HCT116 (cell line): ENCODE measurements at regions not wholly inside any gene's neighbourhood (a gene's known extent, or its start where the extent isn't known, plus 50 kb on each side); places are given as distances from the start of the nearest gene placed in this dataset.

ENCODE experiments used
- ATAC-seq: fragments of 200-7000 bp; cut with Tn5 transposase; 2 replicates; pipeline ENCODE4 v1.9.1; 2020; ENCODE audit warnings: mild to moderate bottlenecking, moderate library complexity
- BruUV-seq: library from RNA; stranded (reverse); fragments of 400-500 nt; replicated peaks from 2 replicates; lab custom pipeline; 2021; lab: Mats Ljungman, UMichigan
- CTCF ChIA-PET: fragments of 300-600 bp; sonication (Branson Sonifier 250); formaldehyde crosslinking; loops from one replicate; lab custom pipeline; 2021; ENCODE audit warnings: antibody characterized with exemption; lab: Charles Lee
- POLR2A ChIA-PET: fragments of 300-600, 350-600 bp; sonication (Branson Sonifier 250); formaldehyde crosslinking; loops from one replicate; lab custom pipeline; 2021; ENCODE audit warnings: antibody characterized with exemption; lab: Charles Lee
- RAD21 ChIA-PET, 2 experiments: fragments of 300-600 bp; sonication (Branson Sonifier 250); formaldehyde crosslinking; loops; one replicate each; lab custom pipeline; 2023; ENCODE audit warnings: low total read pairs in 2 of 2; ENCODE audit not compliant: uncharacterized antibody in 2 of 2, unreplicated experiment in 2 of 2, low non-redundant PET in 1 of 2; lab: Charles Lee
- DNase-seq: peaks from one replicate; pipeline ENCODE4 v3.0.0-alpha.2; 2010; ENCODE audit warnings: low read depth, low spot score
- H2AFZ ChIP-seq: fragments of 200-600 bp; shearing (Covaris generic), sonication (generic); 2 replicates; pipeline ENCODE4 v1.6.1; 2017; ENCODE audit warnings: low read depth, mixed run types, mixed read lengths, antibody characterized with exemption, low read length; ENCODE audit not compliant: poor library complexity, severe bottlenecking
- H3K27ac ChIP-seq: 2 replicates; pipeline ENCODE4 v1.5.1; 2012; ENCODE audit warnings: low read depth, low read length
- H3K27me3 ChIP-seq: fragments of 200-600 bp; sonication (generic); 2 replicates; pipeline ENCODE4 v1.6.1; 2016; ENCODE audit warnings: mixed run types, low read length, mixed read lengths; ENCODE audit not compliant: insufficient read depth
- H3K36me3 ChIP-seq, 2 experiments: fragments of 200-500 bp in 1 of 2; fragments of 200-600 bp in 1 of 2; sonication (Bioruptor generic) in 1 of 2; sonication (generic) in 1 of 2; 2 replicates each; pipeline versions ENCODE4 v1.5.1 to v1.6.1; 2014 to 2016; ENCODE audit warnings: low read length in 2 of 2, inconsistent platforms in 1 of 2, mixed read lengths in 1 of 2, mixed run types in 1 of 2; ENCODE audit not compliant: insufficient read depth in 2 of 2, control insufficient read depth in 1 of 2
- H3K4me1 ChIP-seq, 2 experiments: fragments of 200-600 bp in 1 of 2; sonication (generic) in 1 of 2; 2 replicates each; pipeline versions ENCODE4 v1.5.1 to v1.6.1; 2012 to 2017; ENCODE audit warnings: low read length in 2 of 2, inconsistent platforms in 1 of 2, mild to moderate bottlenecking in 1 of 2, mixed read lengths in 1 of 2, mixed run types in 1 of 2, moderate library complexity in 1 of 2; ENCODE audit not compliant: insufficient read depth in 2 of 2, control insufficient read depth in 1 of 2
- H3K4me2 ChIP-seq: fragments of 200-600 bp; sonication (generic); 2 replicates; pipeline ENCODE4 v1.6.1; 2017; ENCODE audit warnings: mixed run types, low read length, mixed read lengths
- H3K4me3 ChIP-seq, 2 experiments: fragments of 200-600 bp in 1 of 2; sonication (generic) in 1 of 2; replicated peaks in 1 of 2; 2 replicates each; pipeline ENCODE4 v1.5.1; 2011 to 2016; ENCODE audit warnings: low read length in 2 of 2, control low read depth in 1 of 2, low read depth in 1 of 2, mild to moderate bottlenecking in 1 of 2, mixed read lengths in 1 of 2, mixed run types in 1 of 2
- H3K79me2 ChIP-seq: fragments of 200-600 bp; sonication (generic); 2 replicates; pipeline ENCODE4 v1.6.1; 2017; ENCODE audit warnings: mild to moderate bottlenecking, mixed run types, low read length, moderate library complexity, mixed read lengths; ENCODE audit not compliant: insufficient read depth
- H3K9ac ChIP-seq: fragments of 200-600 bp; sonication (generic); 2 replicates; pipeline ENCODE4 v1.6.1; 2016; ENCODE audit warnings: low read length, mixed read lengths
- H3K9me2 ChIP-seq: fragments of 200-600 bp; sonication (generic), shearing (Covaris generic); 2 replicates; pipeline ENCODE4 v1.6.1; 2017; ENCODE audit warnings: mixed run types, mild to moderate bottlenecking, moderate library complexity; ENCODE audit not compliant: insufficient read depth
- H3K9me3 ChIP-seq, 2 experiments: fragments of 200-500 bp in 1 of 2; fragments of 200-600 bp in 1 of 2; sonication (Bioruptor generic) in 1 of 2; sonication (generic) in 1 of 2; 2 replicates each; pipeline ENCODE4 v1.6.1; 2014 to 2017; ENCODE audit warnings: low read length in 2 of 2, mixed read lengths in 2 of 2, inconsistent platforms in 1 of 2, low read depth in 1 of 2, mild to moderate bottlenecking in 1 of 2, mixed run types in 1 of 2, moderate library complexity in 1 of 2; ENCODE audit not compliant: control insufficient read depth in 1 of 2, insufficient read depth in 1 of 2
- H4K20me1 ChIP-seq: fragments of 200-600 bp; sonication (generic), shearing (Covaris generic); 2 replicates; pipeline ENCODE4 v1.6.1; 2017; ENCODE audit warnings: mixed run types, mild to moderate bottlenecking, moderate library complexity; ENCODE audit not compliant: insufficient read depth
- EGR1 ChIP-seq: IDR thresholded peaks from 2 replicates; pipeline ENCODE4 v1.6.1; 2012; ENCODE audit warnings: low read depth
- SP1 ChIP-seq: IDR thresholded peaks from 2 replicates; pipeline ENCODE4 v1.6.1; 2012; ENCODE audit warnings: low read depth
- SRF ChIP-seq: IDR thresholded peaks from 2 replicates; pipeline ENCODE4 v1.6.1; 2012; ENCODE audit warnings: low read depth
- ZBTB33 ChIP-seq: IDR thresholded peaks from 2 replicates; pipeline ENCODE4 v1.6.1; 2011; ENCODE audit warnings: mild to moderate bottlenecking, low read length, moderate library complexity; ENCODE audit not compliant: insufficient replicate concordance; ENCODE audit errors: extremely low read depth
- intact Hi-C: fragments of 100-400 bp; cut with micrococcal nuclease; formaldehyde crosslinking; loops from 2 replicates; pipeline ENCODE4 v1.10.0; 2022
- TF ChIP-seq, protein P1 (sequence below): IDR thresholded peaks from 2 replicates; pipeline ENCODE4 v1.6.1; 2012; ENCODE audit warnings: low read depth

DNA sequence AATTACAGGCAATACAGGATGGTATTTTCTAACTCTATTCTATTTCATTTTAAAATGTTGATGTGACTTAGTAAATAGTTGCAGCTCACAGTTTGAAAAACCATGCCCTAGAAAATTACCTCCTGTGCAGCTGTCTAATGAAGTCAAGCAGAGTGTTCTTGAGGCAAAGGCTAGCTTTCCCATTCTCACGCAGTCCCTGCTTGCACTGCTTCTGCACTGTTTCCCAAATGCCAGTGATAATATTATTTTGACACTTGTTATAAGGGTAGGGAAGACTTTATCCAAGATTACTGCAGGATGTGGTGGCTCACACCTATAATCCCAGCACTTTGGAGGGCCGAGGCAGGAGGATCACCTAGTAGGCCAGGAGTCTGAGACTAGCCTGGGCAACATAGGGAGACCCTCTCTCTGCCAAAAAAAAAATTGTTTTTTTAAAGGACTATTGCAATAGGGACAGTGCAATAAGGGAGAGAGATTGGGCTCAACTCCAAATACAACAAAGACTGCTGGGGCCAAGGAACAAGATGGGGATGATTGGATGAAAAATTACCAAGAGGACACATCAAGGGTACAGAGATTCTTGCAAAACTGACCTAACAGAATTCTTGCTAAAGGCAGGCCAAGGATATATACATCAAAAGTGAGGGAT lies 196.1 kb downstream of the LY86 start:
- intact Hi-C loops = loop anchor here (10.0 kb wide), 1 partner anchor 450 kb away; no protein-coding TSS in a partner anchor
- H3K4me3 ChIP-seq = no peak overlapping the region
- H3K4me2 ChIP-seq = no peak overlapping the region
- TF ChIP-seq SP1 (no peak), SRF (no peak), EGR1 (no peak), ZBTB33 (no peak)
- TF ChIP-seq, protein P1, sequence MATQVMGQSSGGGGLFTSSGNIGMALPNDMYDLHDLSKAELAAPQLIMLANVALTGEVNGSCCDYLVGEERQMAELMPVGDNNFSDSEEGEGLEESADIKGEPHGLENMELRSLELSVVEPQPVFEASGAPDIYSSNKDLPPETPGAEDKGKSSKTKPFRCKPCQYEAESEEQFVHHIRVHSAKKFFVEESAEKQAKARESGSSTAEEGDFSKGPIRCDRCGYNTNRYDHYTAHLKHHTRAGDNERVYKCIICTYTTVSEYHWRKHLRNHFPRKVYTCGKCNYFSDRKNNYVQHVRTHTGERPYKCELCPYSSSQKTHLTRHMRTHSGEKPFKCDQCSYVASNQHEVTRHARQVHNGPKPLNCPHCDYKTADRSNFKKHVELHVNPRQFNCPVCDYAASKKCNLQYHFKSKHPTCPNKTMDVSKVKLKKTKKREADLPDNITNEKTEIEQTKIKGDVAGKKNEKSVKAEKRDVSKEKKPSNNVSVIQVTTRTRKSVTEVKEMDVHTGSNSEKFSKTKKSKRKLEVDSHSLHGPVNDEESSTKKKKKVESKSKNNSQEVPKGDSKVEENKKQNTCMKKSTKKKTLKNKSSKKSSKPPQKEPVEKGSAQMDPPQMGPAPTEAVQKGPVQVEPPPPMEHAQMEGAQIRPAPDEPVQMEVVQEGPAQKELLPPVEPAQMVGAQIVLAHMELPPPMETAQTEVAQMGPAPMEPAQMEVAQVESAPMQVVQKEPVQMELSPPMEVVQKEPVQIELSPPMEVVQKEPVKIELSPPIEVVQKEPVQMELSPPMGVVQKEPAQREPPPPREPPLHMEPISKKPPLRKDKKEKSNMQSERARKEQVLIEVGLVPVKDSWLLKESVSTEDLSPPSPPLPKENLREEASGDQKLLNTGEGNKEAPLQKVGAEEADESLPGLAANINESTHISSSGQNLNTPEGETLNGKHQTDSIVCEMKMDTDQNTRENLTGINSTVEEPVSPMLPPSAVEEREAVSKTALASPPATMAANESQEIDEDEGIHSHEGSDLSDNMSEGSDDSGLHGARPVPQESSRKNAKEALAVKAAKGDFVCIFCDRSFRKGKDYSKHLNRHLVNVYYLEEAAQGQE = no peak
- H3K9ac ChIP-seq = no peak overlapping the region
- no peaks in the 10 kb centered on the region for H3K79me2 ChIP-seq
- no peak for DNase-seq
- H2AFZ ChIP-seq = no peak overlapping the region
- H3K27ac ChIP-seq = no peak overlapping the region
- BruUV-seq = no TSS peak
- no peaks in the 10 kb centered on the region for H3K9me2 ChIP-seq
- ATAC-seq = no peak
- H3K9me3 ChIP-seq = no peaks in the 10 kb centered on the region
- H4K20me1 ChIP-seq = no peaks in the 10 kb centered on the region
- H3K4me1 ChIP-seq = peaks cover 24 to 61% of the 10 kb centered on the region in 2 experiments
- no peaks in the 10 kb centered on the region for H3K27me3 ChIP-seq
- POLR2A ChIA-PET = interaction anchor here (1.0 kb wide), 1 partner anchor 27 kb away, joined by 3 read pairs; no protein-coding TSS in a partner anchor
- CTCF ChIA-PET = no interaction called here
- H3K36me3 ChIP-seq = no peaks in the 10 kb centered on the region
- RAD21 ChIA-PET = no interaction called here
